ENCODE measurements at regions not wholly inside any gene's neighbourhood (a gene's known extent, or its start where the extent isn't known, plus 50 kb on each side); places are given as distances from the start of the nearest gene placed in this dataset.

DNA sequence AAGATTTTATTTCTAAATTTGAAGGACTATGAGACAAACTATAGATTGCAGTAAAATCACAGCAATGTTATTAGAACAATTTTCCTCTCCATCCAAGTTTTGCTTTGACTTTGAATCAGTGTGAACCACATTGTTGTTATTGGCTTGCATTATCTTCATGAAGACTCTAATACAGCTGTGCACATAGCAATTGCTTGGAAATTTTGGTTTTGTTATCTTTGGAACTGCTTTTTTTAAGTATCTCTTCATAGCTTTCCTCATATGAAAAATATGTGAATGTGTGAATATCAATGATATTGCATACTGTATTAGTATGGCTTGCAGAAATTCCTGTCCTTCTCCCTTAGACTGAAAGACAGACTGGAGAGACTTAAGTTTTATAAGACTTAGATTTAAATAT, 666.6 kb downstream of the LUZP2 start:
- TF ChIP-seq, protein P1, sequence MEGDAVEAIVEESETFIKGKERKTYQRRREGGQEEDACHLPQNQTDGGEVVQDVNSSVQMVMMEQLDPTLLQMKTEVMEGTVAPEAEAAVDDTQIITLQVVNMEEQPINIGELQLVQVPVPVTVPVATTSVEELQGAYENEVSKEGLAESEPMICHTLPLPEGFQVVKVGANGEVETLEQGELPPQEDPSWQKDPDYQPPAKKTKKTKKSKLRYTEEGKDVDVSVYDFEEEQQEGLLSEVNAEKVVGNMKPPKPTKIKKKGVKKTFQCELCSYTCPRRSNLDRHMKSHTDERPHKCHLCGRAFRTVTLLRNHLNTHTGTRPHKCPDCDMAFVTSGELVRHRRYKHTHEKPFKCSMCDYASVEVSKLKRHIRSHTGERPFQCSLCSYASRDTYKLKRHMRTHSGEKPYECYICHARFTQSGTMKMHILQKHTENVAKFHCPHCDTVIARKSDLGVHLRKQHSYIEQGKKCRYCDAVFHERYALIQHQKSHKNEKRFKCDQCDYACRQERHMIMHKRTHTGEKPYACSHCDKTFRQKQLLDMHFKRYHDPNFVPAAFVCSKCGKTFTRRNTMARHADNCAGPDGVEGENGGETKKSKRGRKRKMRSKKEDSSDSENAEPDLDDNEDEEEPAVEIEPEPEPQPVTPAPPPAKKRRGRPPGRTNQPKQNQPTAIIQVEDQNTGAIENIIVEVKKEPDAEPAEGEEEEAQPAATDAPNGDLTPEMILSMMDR (IDR thresholded peaks at IDR 0.05; ENCODE audit: borderline replicate concordance, extremely low read depth, low read length, poor library complexity, severe bottlenecking): no peak
- TF ChIP-seq EZH2 (IDR thresholded peaks at IDR 0.05; ENCODE audit: borderline replicate concordance, low read depth, low read length, severe bottlenecking): no peak

Data from DND-41 (cell line).